ENCODE measurements at regions not wholly inside any gene's neighbourhood (a gene's known extent, or its start where the extent isn't known, plus 50 kb on each side); places are given as distances from the start of the nearest gene placed in this dataset.
A peak's percentile ranks its signal among the peaks of the same experiment; 100 is the strongest.

DNA sequence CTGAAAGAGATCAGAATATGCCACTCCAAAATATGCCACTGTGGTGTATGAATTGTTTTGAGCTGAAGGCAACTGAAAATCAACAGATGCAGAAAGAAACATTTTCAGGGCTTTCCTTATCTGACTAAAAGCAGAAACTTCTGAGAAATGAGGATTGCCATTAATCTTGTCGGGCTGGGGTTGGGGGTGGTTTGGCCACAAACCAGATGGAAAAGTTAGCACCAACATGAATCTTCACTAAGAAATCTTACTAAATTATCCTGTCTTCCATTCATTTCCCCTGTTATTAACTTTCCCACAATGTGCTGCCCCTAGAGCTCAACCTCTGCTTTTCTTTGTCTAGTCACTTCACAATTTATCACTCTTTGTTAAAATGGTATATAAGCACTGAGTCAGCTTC, 229.9 kb upstream of the GADL1 start (continued):
- TF ChIP-seq, protein P1, sequence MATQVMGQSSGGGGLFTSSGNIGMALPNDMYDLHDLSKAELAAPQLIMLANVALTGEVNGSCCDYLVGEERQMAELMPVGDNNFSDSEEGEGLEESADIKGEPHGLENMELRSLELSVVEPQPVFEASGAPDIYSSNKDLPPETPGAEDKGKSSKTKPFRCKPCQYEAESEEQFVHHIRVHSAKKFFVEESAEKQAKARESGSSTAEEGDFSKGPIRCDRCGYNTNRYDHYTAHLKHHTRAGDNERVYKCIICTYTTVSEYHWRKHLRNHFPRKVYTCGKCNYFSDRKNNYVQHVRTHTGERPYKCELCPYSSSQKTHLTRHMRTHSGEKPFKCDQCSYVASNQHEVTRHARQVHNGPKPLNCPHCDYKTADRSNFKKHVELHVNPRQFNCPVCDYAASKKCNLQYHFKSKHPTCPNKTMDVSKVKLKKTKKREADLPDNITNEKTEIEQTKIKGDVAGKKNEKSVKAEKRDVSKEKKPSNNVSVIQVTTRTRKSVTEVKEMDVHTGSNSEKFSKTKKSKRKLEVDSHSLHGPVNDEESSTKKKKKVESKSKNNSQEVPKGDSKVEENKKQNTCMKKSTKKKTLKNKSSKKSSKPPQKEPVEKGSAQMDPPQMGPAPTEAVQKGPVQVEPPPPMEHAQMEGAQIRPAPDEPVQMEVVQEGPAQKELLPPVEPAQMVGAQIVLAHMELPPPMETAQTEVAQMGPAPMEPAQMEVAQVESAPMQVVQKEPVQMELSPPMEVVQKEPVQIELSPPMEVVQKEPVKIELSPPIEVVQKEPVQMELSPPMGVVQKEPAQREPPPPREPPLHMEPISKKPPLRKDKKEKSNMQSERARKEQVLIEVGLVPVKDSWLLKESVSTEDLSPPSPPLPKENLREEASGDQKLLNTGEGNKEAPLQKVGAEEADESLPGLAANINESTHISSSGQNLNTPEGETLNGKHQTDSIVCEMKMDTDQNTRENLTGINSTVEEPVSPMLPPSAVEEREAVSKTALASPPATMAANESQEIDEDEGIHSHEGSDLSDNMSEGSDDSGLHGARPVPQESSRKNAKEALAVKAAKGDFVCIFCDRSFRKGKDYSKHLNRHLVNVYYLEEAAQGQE (IDR thresholded peaks at IDR 0.05; ENCODE audit: unreplicated experiment): no peak
- TF ChIP-seq CREB1 (CRISPR knock-in tag; IDR thresholded peaks at IDR 0.05; ENCODE audit: low read depth) (no peak), NANOG (IDR thresholded peaks at IDR 0.05; ENCODE audit: borderline replicate concordance) (no peak), EZH2phosphoT487 (IDR thresholded peaks at IDR 0.05; ENCODE audit: unreplicated experiment) (no peak), EZH2 (IDR thresholded peaks at IDR 0.05; ENCODE audit: low read depth, unreplicated experiment) (no peak), ZNF114 (CRISPR knock-in tag; IDR thresholded peaks at IDR 0.05) (no peak), JUNB (IDR thresholded peaks at IDR 0.05; ENCODE audit: unreplicated experiment) (no peak), STAT1 (IDR thresholded peaks at IDR 0.05; ENCODE audit: unreplicated experiment) (no peak)
- TF ChIP-seq, protein P2, sequence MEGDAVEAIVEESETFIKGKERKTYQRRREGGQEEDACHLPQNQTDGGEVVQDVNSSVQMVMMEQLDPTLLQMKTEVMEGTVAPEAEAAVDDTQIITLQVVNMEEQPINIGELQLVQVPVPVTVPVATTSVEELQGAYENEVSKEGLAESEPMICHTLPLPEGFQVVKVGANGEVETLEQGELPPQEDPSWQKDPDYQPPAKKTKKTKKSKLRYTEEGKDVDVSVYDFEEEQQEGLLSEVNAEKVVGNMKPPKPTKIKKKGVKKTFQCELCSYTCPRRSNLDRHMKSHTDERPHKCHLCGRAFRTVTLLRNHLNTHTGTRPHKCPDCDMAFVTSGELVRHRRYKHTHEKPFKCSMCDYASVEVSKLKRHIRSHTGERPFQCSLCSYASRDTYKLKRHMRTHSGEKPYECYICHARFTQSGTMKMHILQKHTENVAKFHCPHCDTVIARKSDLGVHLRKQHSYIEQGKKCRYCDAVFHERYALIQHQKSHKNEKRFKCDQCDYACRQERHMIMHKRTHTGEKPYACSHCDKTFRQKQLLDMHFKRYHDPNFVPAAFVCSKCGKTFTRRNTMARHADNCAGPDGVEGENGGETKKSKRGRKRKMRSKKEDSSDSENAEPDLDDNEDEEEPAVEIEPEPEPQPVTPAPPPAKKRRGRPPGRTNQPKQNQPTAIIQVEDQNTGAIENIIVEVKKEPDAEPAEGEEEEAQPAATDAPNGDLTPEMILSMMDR (conservative IDR thresholded peaks at IDR 0.05; ENCODE audit: low read depth in 2 of 2): no peak
- TF ChIP-seq, protein P3, sequence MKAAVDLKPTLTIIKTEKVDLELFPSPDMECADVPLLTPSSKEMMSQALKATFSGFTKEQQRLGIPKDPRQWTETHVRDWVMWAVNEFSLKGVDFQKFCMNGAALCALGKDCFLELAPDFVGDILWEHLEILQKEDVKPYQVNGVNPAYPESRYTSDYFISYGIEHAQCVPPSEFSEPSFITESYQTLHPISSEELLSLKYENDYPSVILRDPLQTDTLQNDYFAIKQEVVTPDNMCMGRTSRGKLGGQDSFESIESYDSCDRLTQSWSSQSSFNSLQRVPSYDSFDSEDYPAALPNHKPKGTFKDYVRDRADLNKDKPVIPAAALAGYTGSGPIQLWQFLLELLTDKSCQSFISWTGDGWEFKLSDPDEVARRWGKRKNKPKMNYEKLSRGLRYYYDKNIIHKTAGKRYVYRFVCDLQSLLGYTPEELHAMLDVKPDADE (IDR thresholded peaks at IDR 0.05): no peak

DNA sequence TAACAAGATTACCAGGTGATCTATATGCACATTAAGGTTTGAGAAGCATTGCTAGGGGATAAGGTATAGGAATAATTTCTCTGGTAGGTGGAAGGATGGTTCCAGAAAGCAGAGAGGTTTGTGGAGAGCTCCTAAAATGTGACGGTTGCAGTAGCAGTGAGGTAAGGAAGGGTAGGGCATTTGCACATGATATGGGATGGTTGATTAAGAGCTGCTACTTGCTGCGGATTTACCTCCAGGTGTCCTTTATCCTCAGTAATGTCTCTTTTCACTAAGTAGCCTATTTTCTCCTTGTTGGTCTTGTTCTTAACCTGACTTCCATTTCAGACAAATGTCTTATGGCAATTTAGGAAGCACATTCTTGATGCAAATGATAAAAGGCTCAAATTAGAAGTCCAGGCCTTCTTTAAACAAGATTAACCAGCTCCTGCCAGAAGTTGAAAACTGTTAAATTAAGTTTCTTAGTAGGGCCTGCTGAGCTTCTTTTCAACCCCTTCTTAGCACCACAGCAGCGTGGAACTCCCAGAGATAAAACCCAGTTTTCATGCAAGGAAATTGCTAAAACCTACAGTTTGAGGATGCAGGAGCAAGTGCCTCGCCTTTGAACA, 231.1 kb upstream of the GADL1 start:
- Histone ChIP-seq H3K4me1 (ENCODE audit: insufficient read depth) (peaks cover 25% of the 10 kb centered on the region), H3K4me3 (no peak overlapping the region), H3K27ac (ENCODE audit: low read depth) (no peak overlapping the region), H3F3A (replicated peaks; ENCODE audit: low read depth) (no peaks in the 10 kb centered on the region), H3K4me2 (no peak overlapping the region), H2AFZ (no peak overlapping the region), H3K9me2 (ENCODE audit: insufficient read depth) (no peaks in the 10 kb centered on the region), H3K36me3 (ENCODE audit: insufficient read depth) (peaks cover 3% of the 10 kb centered on the region), H3K27me3 (ENCODE audit: insufficient read depth) (no peaks in the 10 kb centered on the region), H4K20me1 (replicated peaks; ENCODE audit: insufficient read depth) (no peaks in the 10 kb centered on the region), H3K79me2 (replicated peaks; ENCODE audit: insufficient read depth) (no peaks in the 10 kb centered on the region)
- H3K27ac Mint-ChIP-seq: 0 out of 2 replicates have a peak overlapping the region, but pooled peaks have one; percentile 32
- H3K36me3 Mint-ChIP-seq (ENCODE audit: low read depth): peaks cover 19% of the 10 kb centered on the region
- no peaks in the 10 kb centered on the region for H3K27me3 Mint-ChIP-seq (ENCODE audit: insufficient read depth, low read depth, poor library complexity)
- ATAC-seq (peak; percentile 54; the same call in 1 of the 3 replicates), DNase-seq (ENCODE audit: low spot score) (no peak)
- peaks cover 32% of the 10 kb centered on the region for H3K4me1 Mint-ChIP-seq
- H3K4me3 Mint-ChIP-seq: no peak overlapping the region
- H3K9me3 Mint-ChIP-seq: peaks cover 22% of the 10 kb centered on the region
- TF ChIP-seq POLR2AphosphoS5 (IDR thresholded peaks at IDR 0.05; ENCODE audit: low read depth) (no peak), ZNF331 (CRISPR knock-in tag; IDR thresholded peaks at IDR 0.05; ENCODE audit: low read depth) (no peak), ZNF114 (CRISPR knock-in tag; IDR thresholded peaks at IDR 0.05) (no peak), EZH2 (IDR thresholded peaks at IDR 0.05; ENCODE audit: low read depth, unreplicated experiment) (no peak), NANOG (IDR thresholded peaks at IDR 0.05; ENCODE audit: borderline replicate concordance) (no peak), STAT1 (IDR thresholded peaks at IDR 0.05; ENCODE audit: unreplicated experiment) (no peak), CREB1 (CRISPR knock-in tag; IDR thresholded peaks at IDR 0.05; ENCODE audit: low read depth) (no peak), JUNB (IDR thresholded peaks at IDR 0.05; ENCODE audit: unreplicated experiment) (no peak), EZH2phosphoT487 (IDR thresholded peaks at IDR 0.05; ENCODE audit: unreplicated experiment) (no peak)
- TF ChIP-seq, protein P1 (IDR thresholded peaks at IDR 0.05; ENCODE audit: unreplicated experiment): no peak
- TF ChIP-seq, protein P2 (conservative IDR thresholded peaks at IDR 0.05; ENCODE audit: low read depth in 2 of 2): no peak
